ENCODE measurements at regions not wholly inside any gene's neighbourhood (a gene's known extent, or its start where the extent isn't known, plus 50 kb on each side); places are given as distances from the start of the nearest gene placed in this dataset.

DNA sequence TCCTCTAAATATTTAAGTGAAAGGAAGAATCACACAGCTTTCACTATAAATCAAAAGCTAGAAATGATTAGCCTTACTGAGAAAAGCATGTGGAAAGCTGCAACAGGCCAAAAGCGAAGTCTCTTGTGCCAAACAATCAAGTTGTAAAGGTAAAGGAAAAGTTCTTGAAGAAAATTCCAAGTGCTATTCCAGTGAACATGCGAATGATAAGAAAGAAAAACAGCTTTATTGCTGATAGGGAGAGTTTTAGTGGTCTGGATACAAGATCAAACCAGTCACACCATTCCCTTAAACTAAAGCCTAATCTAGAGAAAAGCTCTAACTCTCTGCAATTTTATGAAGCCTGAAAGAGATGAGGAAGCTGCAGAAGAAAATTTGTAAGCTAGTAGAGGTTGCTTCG is 190.9 kb downstream of the BTG1 start:
- no peak for ATAC-seq
- Histone ChIP-seq H3K4me3 (no peak overlapping the region), H3K36me3 (no peaks in the 10 kb centered on the region), H3K9me3 (peaks cover 0 to 8% (median 0%) of the 10 kb centered on the region in 12 donors), H3K4me1 (no peaks in the 10 kb centered on the region), H3K27ac (no peak overlapping the region), H3K27me3 (no peaks in the 10 kb centered on the region)
- TF ChIP-seq POLR2A (IDR thresholded peaks at IDR 0.05), result no peak
- TF ChIP-seq, protein P1, sequence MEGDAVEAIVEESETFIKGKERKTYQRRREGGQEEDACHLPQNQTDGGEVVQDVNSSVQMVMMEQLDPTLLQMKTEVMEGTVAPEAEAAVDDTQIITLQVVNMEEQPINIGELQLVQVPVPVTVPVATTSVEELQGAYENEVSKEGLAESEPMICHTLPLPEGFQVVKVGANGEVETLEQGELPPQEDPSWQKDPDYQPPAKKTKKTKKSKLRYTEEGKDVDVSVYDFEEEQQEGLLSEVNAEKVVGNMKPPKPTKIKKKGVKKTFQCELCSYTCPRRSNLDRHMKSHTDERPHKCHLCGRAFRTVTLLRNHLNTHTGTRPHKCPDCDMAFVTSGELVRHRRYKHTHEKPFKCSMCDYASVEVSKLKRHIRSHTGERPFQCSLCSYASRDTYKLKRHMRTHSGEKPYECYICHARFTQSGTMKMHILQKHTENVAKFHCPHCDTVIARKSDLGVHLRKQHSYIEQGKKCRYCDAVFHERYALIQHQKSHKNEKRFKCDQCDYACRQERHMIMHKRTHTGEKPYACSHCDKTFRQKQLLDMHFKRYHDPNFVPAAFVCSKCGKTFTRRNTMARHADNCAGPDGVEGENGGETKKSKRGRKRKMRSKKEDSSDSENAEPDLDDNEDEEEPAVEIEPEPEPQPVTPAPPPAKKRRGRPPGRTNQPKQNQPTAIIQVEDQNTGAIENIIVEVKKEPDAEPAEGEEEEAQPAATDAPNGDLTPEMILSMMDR (IDR thresholded peaks at IDR 0.05), result no peak
- intact Hi-C loops (cut with DNase I), result no loop called here
- no peak for DNase-seq
- WGBS, 4 donors, result 90 to 95% (median 93%) methylated on average over 3 of the region's 3 CpGs

DNA sequence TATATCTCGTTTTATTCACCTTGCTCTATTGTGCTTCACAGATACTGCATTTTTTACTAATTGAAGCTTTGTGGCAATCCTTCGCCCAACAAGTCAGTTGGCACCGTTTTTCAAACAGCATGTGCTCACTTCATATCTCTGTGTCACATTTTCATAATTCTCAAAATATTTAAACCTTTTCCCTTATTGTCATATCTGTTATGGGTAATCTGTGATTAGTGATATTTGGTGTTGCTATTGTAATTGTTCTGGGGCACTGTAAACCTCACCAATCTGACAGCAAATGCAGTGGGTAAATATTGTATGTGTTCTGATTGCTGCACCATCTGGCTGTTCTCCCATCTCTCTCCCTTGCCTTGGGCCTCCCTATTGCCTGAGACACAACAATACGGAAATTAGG is 191.3 kb downstream of the BTG1 start:
- Histone ChIP-seq H3K4me3 (no peak overlapping the region), H3K36me3 (no peaks in the 10 kb centered on the region), H3K27me3 (no peaks in the 10 kb centered on the region), H3K4me1 (no peaks in the 10 kb centered on the region), H3K27ac (no peak overlapping the region), H3K9me3 (peaks cover 0 to 8% (median 0%) of the 10 kb centered on the region in 12 donors)
- WGBS, 4 donors, result 57 to 73% (median 70%) methylated on average over 4 of the region's 4 CpGs
- intact Hi-C loops (cut with DNase I), result no loop called here
- ATAC-seq (no peak), DNase-seq (no peak)
- no peak for TF ChIP-seq POLR2A (IDR thresholded peaks at IDR 0.05)
- TF ChIP-seq, protein P1 (IDR thresholded peaks at IDR 0.05), result no peak

DNA sequence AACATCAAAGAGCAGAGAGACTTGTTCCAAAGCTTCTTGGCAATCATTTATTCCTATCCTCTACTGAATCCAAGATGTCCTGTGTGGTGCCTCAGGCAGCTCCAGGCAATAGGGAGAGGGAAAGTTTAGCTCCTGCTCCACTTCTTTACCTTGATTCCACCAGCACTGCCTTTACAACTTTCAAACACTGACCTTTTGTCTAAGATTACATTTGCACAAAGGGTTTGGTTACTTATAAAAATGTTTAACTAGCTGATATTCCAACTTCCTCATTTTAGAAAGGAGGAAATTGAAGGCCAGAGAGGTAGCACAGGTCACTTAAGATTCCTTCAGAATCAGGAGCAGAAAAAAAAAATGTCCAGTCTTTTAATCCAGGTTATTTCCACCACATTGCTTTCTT is 192.7 kb downstream of the BTG1 start:
- no peak overlapping the region for H3K27ac ChIP-seq
- TF ChIP-seq, protein P1 (IDR thresholded peaks at IDR 0.05), result no peak
- no peak for TF ChIP-seq POLR2A (IDR thresholded peaks at IDR 0.05)
- intact Hi-C loops (cut with DNase I), result no loop called here
- peaks cover 0 to 8% (median 0%) of the 10 kb centered on the region in 12 donors for H3K9me3 ChIP-seq
- no peaks in the 10 kb centered on the region for H3K36me3 ChIP-seq
- H3K4me3 ChIP-seq, result no peak overlapping the region
- no peaks in the 10 kb centered on the region for H3K27me3 ChIP-seq
- ATAC-seq (no peak), DNase-seq (no peak)
- H3K4me1 ChIP-seq, result peaks cover 0 to 10% (median 0%) of the 10 kb centered on the region in 12 donors

DNA sequence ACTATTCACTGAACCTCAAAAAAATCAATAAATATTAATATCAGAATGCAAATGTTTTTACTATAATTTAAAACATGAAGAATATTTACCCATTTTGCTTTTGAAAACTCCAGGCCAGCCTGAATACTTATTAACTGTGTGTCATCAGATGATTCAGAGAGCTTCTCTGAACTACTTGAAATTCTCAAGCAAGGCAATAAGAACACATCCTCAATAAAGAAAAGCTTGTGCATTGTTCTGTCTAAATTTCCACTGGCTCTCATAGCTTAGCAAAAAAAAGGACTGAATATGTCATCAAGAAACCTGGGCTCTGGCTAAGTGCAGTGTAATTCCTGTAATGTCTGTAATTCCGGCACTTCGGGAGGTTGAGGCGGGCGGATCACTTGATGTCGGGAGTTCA is 194.1 kb downstream of the BTG1 start:
- no peak overlapping the region for H3K4me3 ChIP-seq
- intact Hi-C loops (cut with DNase I), result no loop called here
- no peak for TF ChIP-seq POLR2A (IDR thresholded peaks at IDR 0.05)
- TF ChIP-seq, protein P1 (IDR thresholded peaks at IDR 0.05), result no peak

More for the DNA sequence above, 194.1 kb downstream of the BTG1 start:
- Histone ChIP-seq H3K9me3 (peaks cover 0 to 7% (median 0%) of the 10 kb centered on the region in 12 donors), H3K36me3 (no peaks in the 10 kb centered on the region), H3K27me3 (no peaks in the 10 kb centered on the region), H3K4me1 (peaks cover 0 to 16% (median 0%) of the 10 kb centered on the region in 12 donors), H3K27ac (no peak overlapping the region)
- DNase-seq (no peak), ATAC-seq (no peak)
- WGBS, 4 donors, result 96 to 100% (median 97%) methylated on average over 5 of the region's 5 CpGs

Measured in heart left ventricle (tissue), 16 donors.